ENCODE measurements at regions not wholly inside any gene's neighbourhood (a gene's known extent, or its start where the extent isn't known, plus 50 kb on each side); places are given as distances from the start of the nearest gene placed in this dataset.

- TF ChIP-seq CTCF (IDR thresholded peaks at IDR 0.05), result no peak
- ATAC-seq (ENCODE audit: low FRiP score) (no peak), DNase-seq (ENCODE audit: low spot score) (no peak)
These were observed 1233.8 kb downstream of the NLGN4X start for GRCh38 chrX:4994855-4995254.

- DNase-seq (ENCODE audit: low spot score) (no peak), ATAC-seq (ENCODE audit: low FRiP score) (no peak)
- TF ChIP-seq CTCF (IDR thresholded peaks at IDR 0.05), result no peak
These were observed 1250.1 kb downstream of the NLGN4X start for GRCh38 chrX:4978613-4979012.

GRCh38 chrX:4971646-4972045 lies 1257.0 kb downstream of the NLGN4X start:
- DNase-seq (ENCODE audit: low spot score) (no peak), ATAC-seq (ENCODE audit: low FRiP score) (no peak)
- no peak for TF ChIP-seq CTCF (IDR thresholded peaks at IDR 0.05)

GRCh38 chrX:4964112-4964511 lies 1250.7 kb upstream of the PRKX start:
- DNase-seq (ENCODE audit: low spot score) (no peak), ATAC-seq (ENCODE audit: low FRiP score) (no peak)
- TF ChIP-seq CTCF (IDR thresholded peaks at IDR 0.05), result no peak

GRCh38 chrX:4963432-4963831 lies 1250.0 kb upstream of the PRKX start:
- DNase-seq (ENCODE audit: low spot score) (no peak), ATAC-seq (ENCODE audit: low FRiP score) (no peak)
- no peak for TF ChIP-seq CTCF (IDR thresholded peaks at IDR 0.05)

GRCh38 chrX:4944767-4945166 lies 1231.3 kb upstream of the PRKX start:
- ATAC-seq (ENCODE audit: low FRiP score) (no peak), DNase-seq (ENCODE audit: low spot score) (no peak)
- TF ChIP-seq CTCF (IDR thresholded peaks at IDR 0.05), result no peak

GRCh38 chrX:4936315-4936714 lies 1222.9 kb upstream of the PRKX start:
- DNase-seq (ENCODE audit: low spot score), result no peak
- ATAC-seq (ENCODE audit: low FRiP score), result no peak
- no peak for TF ChIP-seq CTCF (IDR thresholded peaks at IDR 0.05)
